ENCODE measurements at regions not wholly inside any gene's neighbourhood (a gene's known extent, or its start where the extent isn't known, plus 50 kb on each side); places are given as distances from the start of the nearest gene placed in this dataset.
A peak's percentile ranks its signal among the peaks of the same experiment; 100 is the strongest.

DNA sequence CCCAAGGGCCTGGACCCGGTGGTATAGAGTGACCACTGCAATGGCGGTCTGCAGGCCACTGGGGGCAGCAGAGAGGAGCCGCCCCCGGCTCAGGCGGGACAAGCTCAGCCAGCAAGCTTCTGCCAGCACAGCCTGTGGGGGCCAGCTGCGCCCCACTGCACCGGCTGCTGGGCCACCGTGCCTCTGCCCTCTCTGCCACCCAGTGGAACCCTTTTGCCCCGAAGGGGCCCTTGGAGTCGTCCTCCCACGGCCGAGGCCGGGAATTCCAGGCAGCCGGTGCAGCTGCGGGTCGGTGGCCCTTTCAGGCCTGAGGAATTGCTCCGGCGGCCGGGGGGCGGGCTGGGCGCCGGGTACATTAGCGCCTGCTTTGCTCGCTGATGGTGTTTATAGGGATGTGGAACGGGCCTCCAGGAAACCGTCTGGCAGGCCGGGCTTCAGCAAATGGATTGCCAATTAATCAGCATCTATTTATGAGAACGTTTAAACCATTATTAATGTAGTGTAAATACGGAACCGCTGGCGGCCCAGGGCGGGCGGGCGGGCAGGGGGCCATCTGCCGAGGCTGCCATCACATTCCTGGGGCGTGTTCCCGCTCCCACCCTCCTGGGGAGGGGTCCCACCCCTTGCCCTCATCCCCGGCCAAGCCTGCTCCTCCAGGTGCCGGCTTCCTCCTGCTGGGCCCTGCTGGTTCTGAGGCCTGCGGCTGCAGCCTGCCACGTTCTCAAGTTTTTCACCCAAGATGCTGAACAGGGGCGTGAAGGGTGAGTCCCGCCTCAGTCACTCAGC is 127.4 kb downstream of the BARX1 start:
- peak in 1 of 2 experiments; percentile 9 for DNase-seq

- no peak for DNase-seq
Observed at GRCh38 chr9:93826905-93827544, 128.1 kb downstream of the BARX1 start.

GRCh38 chr9:93826209-93826608 is 128.9 kb downstream of the BARX1 start:
- DNase-seq = no peak

- no peak for DNase-seq
Observed at GRCh38 chr9:93825348-93826115, 129.6 kb downstream of the BARX1 start.

DNA sequence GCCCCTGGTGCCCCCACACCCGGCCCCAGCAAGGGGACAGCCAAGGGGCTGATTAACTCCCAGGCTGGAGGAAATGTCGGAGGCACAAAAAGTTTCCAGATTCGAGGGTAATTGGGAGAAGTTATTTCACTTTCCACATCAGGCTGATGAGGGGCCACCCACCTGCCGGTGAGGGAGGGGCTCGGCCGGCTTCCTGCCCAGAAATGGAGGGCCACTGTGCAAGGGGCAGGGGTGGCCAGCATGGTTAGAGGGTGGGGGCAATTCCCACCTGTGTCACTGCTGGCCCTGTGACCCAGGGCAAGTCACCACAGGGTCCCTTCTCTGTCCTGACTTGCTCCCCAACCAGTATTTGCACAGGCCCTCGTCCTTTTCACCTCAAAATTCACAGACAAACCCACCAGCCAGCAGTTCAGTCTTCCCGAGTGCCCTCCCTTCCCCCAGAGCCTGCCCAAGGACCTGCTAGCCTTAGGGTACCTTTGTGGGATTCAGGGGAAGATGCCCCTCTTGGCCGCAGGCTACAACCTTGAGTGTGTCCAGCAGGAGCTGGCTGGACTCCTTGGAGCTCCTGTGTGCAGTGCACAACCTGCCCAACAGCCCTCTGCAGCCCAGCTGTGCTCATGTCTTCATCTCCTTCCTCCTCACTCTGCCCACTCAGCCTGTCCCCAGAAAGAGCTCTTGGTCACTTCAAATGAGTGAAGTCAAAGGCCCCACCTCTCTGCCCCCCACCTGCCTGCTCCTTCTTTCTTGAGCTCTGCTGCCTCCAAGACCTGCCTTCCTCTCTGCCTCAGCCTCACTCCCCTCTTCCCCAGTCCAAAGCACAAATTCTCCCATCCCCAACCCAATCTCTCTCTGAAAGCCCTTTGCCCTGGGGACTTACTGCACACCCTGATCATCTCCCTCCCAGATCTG is 130.5 kb downstream of the BARX1 start:
- DNase-seq = no peak

DNA sequence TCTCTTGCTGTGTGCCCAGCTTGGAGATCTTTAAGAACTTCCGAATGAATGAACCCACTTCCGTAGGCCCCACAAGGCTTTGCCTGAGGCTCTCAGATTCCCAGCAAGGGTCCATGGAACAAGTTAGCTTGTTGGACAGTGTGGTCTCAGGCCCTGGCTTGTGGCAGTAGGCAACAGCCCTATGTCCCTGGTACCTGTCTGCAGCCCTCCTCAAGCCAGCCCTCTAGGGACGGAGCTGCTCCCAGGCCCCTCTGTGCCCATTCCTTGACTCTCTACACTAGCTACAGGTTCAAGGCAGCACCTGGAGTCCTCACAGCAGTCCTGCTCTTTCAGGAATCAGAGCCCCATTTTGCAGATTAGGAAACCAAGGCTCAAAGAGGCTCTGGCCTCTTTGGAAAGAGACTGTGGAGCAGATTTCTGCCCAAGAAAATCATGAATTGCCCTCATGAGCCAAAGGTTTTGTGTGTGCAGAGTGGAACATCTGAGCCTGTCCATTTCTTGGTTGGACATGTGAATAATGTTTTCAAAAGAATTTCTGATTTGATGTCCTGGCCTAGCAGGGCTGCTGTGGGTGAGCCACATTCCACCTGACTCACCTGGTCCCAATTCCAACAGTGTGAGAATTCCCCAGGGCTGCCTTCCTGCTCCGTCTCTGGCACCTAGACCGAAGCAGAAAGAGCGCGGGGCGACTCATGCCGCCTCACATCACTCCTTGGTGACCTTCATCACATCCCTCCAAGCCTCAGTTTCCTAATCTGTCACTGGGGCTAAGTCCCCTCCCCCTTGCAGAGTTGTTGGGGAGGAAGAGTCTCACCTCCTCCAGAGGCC is 131.7 kb downstream of the BARX1 start:
- no peak for DNase-seq

- DNase-seq = no peak
Observed at GRCh38 chr9:93822229-93822628, 132.9 kb downstream of the BARX1 start.

GRCh38 chr9:93821307-93821703 is 133.8 kb downstream of the BARX1 start:
- no peak for DNase-seq

- no peak for DNase-seq
Observed at GRCh38 chr9:93820667-93821306, 134.4 kb downstream of the BARX1 start.

DNA sequence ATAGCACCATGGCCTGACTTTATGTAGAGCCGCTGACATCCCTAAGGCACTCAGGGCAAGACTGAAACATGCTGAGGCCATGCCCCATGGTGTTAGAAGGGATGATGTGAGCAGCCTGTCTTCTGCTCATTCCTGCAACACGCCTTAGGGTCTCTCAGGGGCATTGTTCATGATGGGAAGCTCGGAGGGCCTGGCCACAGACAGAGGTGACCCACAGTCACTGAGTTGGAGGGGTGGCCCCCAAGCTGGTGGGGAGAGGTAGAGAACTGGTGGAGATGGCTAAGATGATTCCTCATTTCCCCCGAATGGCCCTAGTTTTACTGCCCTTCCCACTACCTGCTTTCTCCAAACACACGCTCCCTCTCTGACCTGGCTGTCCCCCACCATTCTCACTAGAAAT is 135.2 kb downstream of the BARX1 start:
- DNase-seq = no peak

DNA sequence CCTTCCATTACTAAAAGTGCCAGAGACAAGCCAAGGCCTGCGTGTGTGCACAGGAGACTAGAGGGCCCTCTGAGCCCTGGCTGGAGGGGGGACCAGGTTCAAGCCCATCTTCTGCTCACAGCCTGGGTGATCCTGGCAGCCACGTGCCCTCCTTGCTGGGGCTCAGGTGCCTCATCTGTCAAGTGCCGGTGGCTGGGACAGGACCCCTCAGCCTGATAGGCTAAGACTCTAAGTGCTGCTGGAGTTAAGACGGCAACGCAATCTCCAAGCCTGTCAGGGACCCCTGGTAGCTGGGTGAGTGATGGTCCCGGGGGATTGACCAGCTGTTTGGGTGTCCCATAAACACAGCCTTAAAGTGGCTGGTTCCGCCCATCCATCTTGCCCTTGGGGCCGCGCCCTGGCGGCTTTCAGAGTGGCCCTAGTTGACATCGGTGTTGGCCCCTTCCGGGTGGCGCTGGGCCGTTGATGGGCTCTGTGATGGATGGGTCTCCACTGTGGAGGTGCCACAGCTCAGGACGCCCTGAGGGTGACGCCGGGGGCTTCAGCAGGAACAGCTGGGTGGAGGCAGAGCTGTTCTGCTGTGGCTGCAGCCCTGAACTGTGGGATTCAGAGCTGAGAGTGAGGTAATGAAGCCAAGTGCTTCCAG is 136.2 kb downstream of the BARX1 start:
- no peak for DNase-seq

GRCh38 chr9:93818237-93818636 is 136.9 kb downstream of the BARX1 start:
- no peak for DNase-seq

DNA sequence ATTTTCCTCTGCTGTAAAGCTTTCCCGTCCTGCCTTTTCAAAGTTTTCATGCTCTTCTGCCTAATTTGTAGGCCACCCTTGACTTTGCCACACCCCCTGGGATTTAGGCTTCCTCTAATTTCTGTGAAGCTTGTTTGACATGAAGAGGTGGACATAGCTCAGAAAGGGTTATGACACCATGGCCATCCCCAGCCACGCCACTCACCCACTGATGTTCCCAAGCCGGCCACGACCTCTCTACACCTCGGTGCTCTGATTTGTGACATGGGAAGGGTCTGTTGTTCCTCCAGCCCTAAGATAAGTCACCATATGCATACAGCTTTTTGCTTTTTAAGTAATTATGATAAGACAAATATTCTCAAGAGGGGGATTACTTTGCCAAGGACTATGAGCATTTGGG is 139.5 kb downstream of the BARX1 start:
- no peak for DNase-seq

- DNase-seq = no peak
Observed at GRCh38 chr9:93815135-93815534, 140.0 kb downstream of the BARX1 start.

- DNase-seq = no peak
Observed at GRCh38 chr9:93814077-93814956, 140.8 kb downstream of the BARX1 start.

GRCh38 chr9:93813221-93814076 is 141.7 kb downstream of the BARX1 start:
- DNase-seq = no peak

GRCh38 chr9:93812410-93812668 is 142.8 kb downstream of the BARX1 start:
- no peak for DNase-seq

GRCh38 chr9:93810028-93810971 is 144.9 kb downstream of the BARX1 start:
- DNase-seq = no peak

Measured in Kasumi-1 (cell line).